Glutamatergic neuron (in vitro differentiated cells): ENCODE measurements at regions not wholly inside any gene's neighbourhood (a gene's known extent, or its start where the extent isn't known, plus 50 kb on each side); places are given as distances from the start of the nearest gene placed in this dataset.
A peak's percentile ranks its signal among the peaks of the same experiment; 100 is the strongest.

Experiments used
- DNase-seq: peaks from one replicate; pipeline ENCODE4 v3.0.0; 2022
- H3K27ac Mint-ChIP-seq: one replicate; pipeline ENCODE4 v1.8.0; 2020; ENCODE audit warnings: mild to moderate bottlenecking, mixed read lengths, inconsistent platforms; ENCODE audit not compliant: unreplicated experiment
- H3K27me3 Mint-ChIP-seq: one replicate; pipeline ENCODE4 v1.8.0; 2020; ENCODE audit warnings: mild to moderate bottlenecking, moderate library complexity, mixed read lengths, inconsistent platforms; ENCODE audit not compliant: unreplicated experiment
- H3K36me3 Mint-ChIP-seq: one replicate; pipeline ENCODE4 v1.8.0; 2020; ENCODE audit warnings: mild to moderate bottlenecking, mixed read lengths, inconsistent platforms; ENCODE audit not compliant: unreplicated experiment
- H3K4me1 Mint-ChIP-seq: one replicate; pipeline ENCODE4 v1.8.0; 2020; ENCODE audit warnings: mild to moderate bottlenecking, low read depth, mixed read lengths, inconsistent platforms; ENCODE audit not compliant: unreplicated experiment
- H3K4me3 Mint-ChIP-seq: one replicate; pipeline ENCODE4 v1.8.0; 2020; ENCODE audit warnings: mild to moderate bottlenecking, mixed read lengths, inconsistent platforms; ENCODE audit not compliant: unreplicated experiment
- H3K9me3 Mint-ChIP-seq: one replicate; pipeline ENCODE4 v1.8.0; 2020; ENCODE audit warnings: mild to moderate bottlenecking, moderate library complexity, mixed read lengths, inconsistent platforms; ENCODE audit not compliant: unreplicated experiment
- CTCF ChIP-seq: fragments of 200-600 bp; sonication (generic); IDR thresholded peaks from one replicate; pipeline ENCODE4 v1.5.0; 2021; ENCODE audit not compliant: partially characterized antibody, unreplicated experiment

GRCh38 chr17:77316651-77317050, 175.9 kb downstream of the SEC14L1 start:
- no peak overlapping the region for H3K4me3 Mint-ChIP-seq
- no peak overlapping the region for H3K27ac Mint-ChIP-seq
- H3K9me3 Mint-ChIP-seq = no peaks in the 10 kb centered on the region
- H3K4me1 Mint-ChIP-seq = no peaks in the 10 kb centered on the region
- no peak for DNase-seq
- no peaks in the 10 kb centered on the region for H3K27me3 Mint-ChIP-seq
- no peaks in the 10 kb centered on the region for H3K36me3 Mint-ChIP-seq
- TF ChIP-seq CTCF = no peak

GRCh38 chr17:77317091-77317750, 176.5 kb downstream of the SEC14L1 start:
- Mint-ChIP-seq H3K4me1 (peaks cover under 1% of the 10 kb centered on the region), H3K27me3 (no peaks in the 10 kb centered on the region), H3K4me3 (no peak overlapping the region), H3K9me3 (no peaks in the 10 kb centered on the region), H3K36me3 (no peaks in the 10 kb centered on the region), H3K27ac (no peak overlapping the region)
- TF ChIP-seq CTCF = no peak
- DNase-seq = peak; percentile 12

GRCh38 chr17:77318021-77318420, 177.3 kb downstream of the SEC14L1 start:
- H3K4me1 Mint-ChIP-seq = peaks cover 7% of the 10 kb centered on the region
- no peak for TF ChIP-seq CTCF
- H3K36me3 Mint-ChIP-seq = no peaks in the 10 kb centered on the region
- no peak overlapping the region for H3K4me3 Mint-ChIP-seq
- no peaks in the 10 kb centered on the region for H3K9me3 Mint-ChIP-seq
- no peak overlapping the region for H3K27ac Mint-ChIP-seq
- H3K27me3 Mint-ChIP-seq = no peaks in the 10 kb centered on the region
- DNase-seq = peak; percentile 6

GRCh38 chr17:77318491-77319210, 177.9 kb downstream of the SEC14L1 start:
- DNase-seq = peak; percentile 16
- Mint-ChIP-seq H3K4me1 (peaks cover 11% of the 10 kb centered on the region), H3K4me3 (no peak overlapping the region), H3K9me3 (no peaks in the 10 kb centered on the region), H3K27me3 (peaks cover under 1% of the 10 kb centered on the region), H3K27ac (no peak overlapping the region), H3K36me3 (no peaks in the 10 kb centered on the region)
- no peak for TF ChIP-seq CTCF
